GM12873 (cell line): ENCODE measurements at regions not wholly inside any gene's neighbourhood (a gene's known extent, or its start where the extent isn't known, plus 50 kb on each side); places are given as distances from the start of the nearest gene placed in this dataset.

Experiments used
- CTCF ChIP-seq: IDR thresholded peaks from 2 replicates; pipeline ENCODE4 v1.5.1; 2012; ENCODE audit warnings: low read depth, mild to moderate bottlenecking, moderate library complexity, low read length, control low read depth; ENCODE audit not compliant: insufficient read depth; ENCODE audit errors: missing control alignments

DNA sequence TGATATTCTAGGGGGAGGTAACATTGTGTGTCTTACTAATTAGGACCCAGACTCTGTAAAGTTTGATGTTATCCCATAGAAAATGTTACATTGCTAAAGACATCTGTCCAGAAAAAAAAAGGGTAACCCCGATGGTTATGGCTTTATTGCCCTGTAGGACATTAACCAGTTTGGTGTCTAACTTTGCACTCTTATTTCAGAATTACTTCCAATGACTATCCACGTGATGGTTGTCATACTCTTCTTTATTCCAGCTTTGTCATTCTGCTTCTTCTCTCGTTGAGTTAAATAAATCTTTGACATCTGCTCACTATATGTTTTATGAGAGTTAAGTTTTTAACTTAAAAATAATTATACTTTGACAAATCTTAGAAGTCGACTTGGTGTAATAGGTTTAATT is 180.4 kb upstream of the ANKRD55 start:
- TF ChIP-seq CTCF, result no peak

DNA sequence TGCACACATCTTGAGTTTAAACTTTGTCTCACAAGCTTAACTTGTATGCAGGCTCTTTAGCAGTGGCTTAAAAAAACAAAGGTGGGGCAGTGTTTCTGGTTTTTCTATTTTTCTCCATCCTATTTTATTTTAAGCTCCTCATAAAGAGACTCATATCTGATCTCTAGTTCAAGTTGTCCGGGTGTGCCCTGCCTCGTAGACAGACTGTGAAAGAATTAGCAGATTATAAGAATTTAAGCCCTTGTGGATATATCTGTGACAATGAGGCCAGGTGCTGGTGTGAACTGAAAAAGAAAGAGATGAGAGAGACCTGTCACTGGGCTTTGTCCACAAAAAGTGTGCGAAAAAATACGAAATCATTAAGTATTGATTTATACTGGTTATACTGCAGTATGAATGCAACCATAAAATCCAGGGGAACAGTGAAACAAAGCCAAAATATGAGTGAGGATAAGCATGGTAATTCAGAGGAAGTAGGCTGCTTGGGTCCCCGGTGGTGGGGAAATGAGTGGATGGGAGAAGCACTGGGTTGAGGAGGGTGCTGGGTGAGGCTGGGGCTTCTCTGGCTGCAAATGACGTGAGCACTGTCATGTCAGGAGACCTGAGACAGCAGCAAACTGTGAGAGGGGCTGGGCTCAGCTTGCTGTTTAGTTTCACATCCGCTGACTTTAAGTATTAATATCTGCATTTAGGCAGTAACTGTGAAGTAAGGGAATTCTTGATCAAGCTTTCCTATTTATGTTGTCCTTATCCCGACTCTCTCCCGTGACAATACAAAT is 179.7 kb upstream of the ANKRD55 start:
- TF ChIP-seq CTCF, result no peak

- TF ChIP-seq CTCF, result no peak
Measured at GRCh38 chr5:56410696-56411095, 177.6 kb upstream of the ANKRD55 start.

- TF ChIP-seq CTCF, result no peak
Measured at GRCh38 chr5:56409331-56410190, 176.4 kb upstream of the ANKRD55 start.

GRCh38 chr5:56406838-56407237 is 173.7 kb upstream of the ANKRD55 start:
- TF ChIP-seq CTCF, result no peak

DNA sequence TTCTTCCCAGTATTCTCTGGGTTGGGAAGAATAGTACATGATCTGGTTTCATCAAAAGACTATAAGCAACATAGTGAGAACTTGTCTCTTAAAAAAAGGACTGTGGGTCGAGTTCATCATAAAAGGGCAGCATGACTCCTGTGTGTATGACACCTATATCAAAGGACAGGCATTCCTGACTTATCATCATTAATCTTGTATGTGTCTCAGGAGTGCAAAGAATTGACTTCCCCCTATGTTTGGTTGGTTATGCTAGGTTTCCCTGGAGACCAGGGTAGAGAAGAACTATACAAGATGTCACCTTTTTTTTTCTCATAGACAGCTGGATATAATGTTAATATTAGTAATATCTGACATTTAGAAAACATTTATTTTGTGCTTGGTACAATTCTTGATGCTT is 173.1 kb upstream of the ANKRD55 start:
- no peak for TF ChIP-seq CTCF
